ENCODE measurements at regions not wholly inside any gene's neighbourhood (a gene's known extent, or its start where the extent isn't known, plus 50 kb on each side); places are given as distances from the start of the nearest gene placed in this dataset.

- DNase-seq: no peak
Measured at GRCh38 chr5:175025077-175025476, 300.7 kb downstream of the MSX2 start.

DNA sequence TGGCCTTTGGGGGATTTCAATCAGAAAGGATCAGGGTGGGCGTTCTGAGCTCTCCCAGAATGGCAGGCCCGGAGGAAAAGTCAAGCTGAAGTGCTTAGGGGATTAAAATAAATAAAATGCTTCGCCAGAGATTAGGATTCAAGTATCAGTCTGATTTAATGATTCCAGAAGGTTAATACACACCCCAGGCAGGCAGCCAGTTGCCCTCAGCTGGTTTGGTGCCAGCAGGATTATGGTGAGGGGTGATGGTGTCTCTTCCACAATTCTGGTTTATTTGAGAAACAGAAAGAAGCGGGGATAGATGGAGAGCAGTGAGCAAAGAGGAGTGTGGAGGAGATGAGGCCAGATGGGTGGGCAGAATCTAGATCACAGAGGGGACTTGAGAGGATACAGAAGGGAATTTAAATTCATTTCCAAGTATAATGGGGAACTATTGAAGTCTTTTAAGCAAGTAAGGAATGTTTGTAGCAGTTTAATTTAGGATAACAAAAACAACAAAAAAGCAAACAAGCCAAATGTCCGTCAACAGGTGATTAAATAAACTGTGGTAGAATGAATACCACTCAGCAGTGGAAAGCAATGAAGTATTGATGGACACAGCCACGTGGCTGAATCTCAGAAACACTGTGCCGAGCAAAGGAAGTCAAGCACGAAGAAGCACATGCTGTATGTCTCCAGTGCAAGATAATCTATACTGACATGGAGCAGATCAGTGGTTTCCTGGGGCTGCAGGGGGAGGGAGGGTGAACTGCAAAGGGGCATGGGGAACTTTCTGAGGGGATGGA is 297.7 kb downstream of the MSX2 start:
- DNase-seq: no peak

GRCh38 chr5:175021321-175021720 is 296.9 kb downstream of the MSX2 start:
- no peak for DNase-seq

- no peak for DNase-seq
Measured at GRCh38 chr5:175015028-175015685, 290.8 kb downstream of the MSX2 start.

DNA sequence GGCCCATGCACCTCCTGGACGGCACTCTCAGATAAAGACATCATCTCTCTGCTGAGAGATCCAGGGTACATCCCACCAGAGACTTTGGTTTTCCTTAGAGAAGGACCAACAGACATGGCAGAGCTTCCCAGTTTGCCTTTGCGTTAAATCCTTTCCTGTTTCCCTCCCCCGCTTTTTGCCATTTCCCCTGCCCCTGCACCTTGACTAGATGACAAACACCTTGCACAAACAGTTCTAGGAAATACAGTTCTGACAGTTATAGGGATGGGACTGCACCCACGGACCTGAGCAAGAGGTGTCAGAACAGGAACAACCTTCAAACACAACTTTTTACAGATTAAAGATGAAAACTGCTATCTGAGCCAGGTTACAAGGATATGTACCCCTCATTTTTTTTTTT is 288.9 kb downstream of the MSX2 start:
- no peak for DNase-seq

- no peak for DNase-seq
Measured at GRCh38 chr5:175012267-175012666, 287.9 kb downstream of the MSX2 start.

DNA sequence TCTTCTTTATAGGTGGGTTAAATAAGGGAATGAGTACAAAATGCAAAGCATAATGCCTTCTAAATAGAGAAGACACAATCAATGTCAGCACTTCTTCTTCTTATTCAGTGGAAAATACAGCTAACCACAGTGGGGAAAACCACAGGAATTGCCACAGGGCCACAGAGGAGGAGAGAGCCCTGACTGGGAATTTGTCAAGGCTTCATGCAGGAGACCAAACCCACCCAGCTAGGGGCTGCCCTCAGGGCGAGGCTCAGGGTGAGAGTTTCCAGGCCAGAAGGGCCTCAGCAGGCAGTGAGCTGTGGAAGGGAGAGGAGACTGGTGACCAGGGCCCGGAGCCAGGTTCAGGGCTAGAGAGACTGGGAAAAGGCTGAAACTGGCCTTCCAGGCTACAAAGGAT is 279.1 kb downstream of the MSX2 start:
- DNase-seq: no peak

- no peak for DNase-seq
Measured at GRCh38 chr5:175001876-175002645, 277.7 kb downstream of the MSX2 start.

- no peak for DNase-seq
Measured at GRCh38 chr5:175001311-175001710, 276.9 kb downstream of the MSX2 start.

GRCh38 chr5:174999581-174999980 is 275.2 kb downstream of the MSX2 start:
- DNase-seq: no peak

DNA sequence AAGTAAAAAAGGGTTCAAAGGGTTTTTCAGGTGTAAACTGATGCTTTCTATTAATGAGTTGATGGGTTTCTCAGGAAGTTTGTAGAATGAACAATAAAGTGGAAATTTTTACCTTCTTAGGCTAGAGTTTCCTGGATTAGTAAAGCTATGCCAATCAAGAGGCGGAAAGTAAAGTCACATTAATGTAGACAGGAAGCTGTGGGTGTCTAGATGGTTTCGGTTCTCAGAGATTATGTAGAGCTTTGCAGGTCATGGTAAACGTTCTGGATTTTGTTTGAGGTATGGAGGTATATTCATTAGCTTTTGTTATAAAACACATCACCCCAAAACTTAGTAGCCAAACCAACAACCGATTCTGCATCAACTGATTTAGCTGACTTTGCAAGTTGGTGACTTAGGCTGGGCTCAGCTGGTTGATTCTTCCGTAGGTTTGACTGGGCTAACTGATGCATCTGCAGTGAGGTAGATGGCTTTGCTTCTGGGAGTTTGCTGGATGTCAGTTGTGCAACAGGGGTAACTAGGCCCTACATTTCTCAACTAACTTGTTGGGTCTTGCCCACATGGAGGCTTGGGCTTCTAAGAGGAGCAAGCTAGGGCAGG is 273.8 kb downstream of the MSX2 start:
- DNase-seq: peak in 1 of 5 donors; percentile 2

DNA sequence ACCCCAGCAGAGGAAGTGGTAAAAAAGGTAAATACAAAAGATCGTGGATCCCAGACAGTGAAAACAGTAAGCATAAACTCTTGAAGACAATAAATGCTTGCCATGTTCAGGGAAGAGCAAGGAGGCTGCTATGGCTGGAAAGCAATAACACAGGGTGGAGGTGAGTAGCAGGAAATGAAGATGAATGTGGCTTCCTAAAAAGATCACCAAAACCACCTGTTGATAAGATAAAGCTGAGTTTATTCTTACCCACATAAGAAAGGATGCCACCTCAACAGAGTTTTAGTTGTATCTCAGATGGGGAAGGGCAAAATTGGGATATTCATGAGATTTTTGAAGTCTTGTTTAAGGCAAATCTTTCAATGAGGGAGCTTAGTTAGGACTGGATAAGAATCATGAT is 273.3 kb downstream of the MSX2 start:
- no peak for DNase-seq

- DNase-seq: no peak
Measured at GRCh38 chr5:174996941-174997340, 272.6 kb downstream of the MSX2 start.

DNA sequence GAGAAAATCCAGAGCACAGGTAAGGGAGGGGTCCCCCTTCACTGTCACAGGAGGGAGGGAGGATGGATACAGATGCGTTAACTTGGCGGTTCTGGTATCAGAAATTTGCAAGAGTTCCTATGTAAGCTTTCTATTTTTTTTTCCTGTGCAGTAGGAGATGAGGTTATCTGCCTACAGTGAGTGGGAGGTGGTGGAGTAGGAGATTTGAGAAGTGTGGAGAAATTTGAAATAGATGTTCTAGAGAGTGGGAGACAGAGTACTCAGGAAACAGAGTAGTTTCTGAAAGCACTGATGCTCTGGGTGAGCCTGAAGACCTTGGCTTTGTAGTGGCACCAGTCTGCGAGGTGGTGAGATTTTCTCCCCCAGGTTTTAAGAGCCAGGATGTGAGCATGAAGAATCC is 271.4 kb downstream of the MSX2 start:
- no peak for DNase-seq

DNA sequence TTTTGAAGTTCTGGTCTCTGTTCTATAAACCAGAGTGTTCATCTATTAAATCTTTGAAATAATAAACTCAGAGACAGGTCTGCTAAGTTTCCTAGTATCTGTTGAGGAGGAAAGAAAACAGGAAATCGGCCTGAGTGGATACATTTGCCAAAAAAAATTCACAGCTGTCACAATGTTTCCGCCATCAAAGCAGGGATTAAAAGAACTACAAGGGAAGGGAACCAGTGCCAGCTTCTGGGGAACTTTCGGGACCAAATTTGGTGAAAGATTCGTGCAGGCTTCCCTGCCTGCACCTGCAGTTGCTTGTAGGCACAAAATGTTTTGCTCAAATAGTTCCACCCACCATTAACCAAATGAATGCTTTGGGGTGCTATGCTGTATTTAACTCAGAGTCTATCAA is 267.5 kb downstream of the MSX2 start:
- no peak for DNase-seq

DNA sequence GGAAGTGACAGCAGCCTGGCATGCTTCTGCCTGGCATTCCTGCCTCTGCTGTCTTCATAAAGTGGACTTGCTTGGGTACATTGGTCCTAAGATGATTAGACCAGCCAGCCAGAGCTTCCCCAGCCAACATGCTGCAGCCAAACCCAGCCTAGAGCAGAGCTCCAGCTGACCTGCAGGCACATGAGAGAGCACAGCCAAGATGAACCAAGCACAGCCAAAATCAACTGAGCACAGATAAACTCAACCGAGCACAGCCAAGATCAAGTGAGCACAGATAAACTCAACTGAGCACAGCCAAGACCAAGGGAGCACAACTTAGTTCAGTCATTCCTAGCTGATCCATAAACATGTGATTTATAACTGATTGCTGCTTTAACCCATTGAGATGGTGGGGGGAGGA is 266.5 kb downstream of the MSX2 start:
- DNase-seq: no peak

GRCh38 chr5:174987443-174988012 is 263.1 kb downstream of the MSX2 start:
- no peak for DNase-seq

GRCh38 chr5:174984863-174985262 is 260.5 kb downstream of the MSX2 start:
- DNase-seq: no peak

DNA sequence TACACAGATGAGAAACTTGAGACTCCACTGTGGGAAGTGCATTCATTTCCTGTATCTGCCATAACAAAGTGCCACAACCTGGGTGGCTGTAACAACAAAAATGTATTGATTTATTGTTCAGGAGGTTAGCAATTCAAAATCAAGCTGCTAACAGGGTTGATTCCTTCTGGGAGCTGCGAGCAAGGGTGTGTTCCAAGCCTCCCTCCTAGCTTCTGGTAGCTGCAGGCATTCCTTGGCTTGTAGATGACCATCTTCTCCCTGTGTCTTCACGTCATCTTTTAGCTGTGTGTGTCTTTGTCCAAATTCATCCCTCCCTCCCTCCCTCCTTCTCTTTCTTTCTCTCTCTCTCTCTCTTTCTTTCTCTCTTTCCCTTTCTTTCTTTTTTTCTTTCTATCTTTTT is 258.1 kb downstream of the MSX2 start:
- no peak for DNase-seq

DNA sequence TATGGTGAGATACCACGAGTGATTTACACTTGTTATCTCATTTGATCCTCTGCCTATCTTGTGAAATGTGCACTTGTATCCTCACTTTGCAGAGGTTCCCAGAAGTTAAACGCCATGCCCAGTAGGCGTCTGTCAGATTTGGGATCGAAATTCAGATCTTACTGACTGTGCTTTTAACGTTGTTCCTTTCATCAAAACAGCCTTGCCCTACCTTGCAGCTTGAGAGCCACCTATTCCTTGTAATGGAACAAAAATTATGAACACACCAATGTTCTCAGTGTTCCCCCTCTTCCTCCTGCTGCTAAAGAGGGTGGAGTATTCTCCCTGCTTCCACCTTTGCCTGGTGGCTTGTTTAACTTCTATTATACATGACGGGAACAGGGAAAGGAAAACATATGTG is 257.0 kb downstream of the MSX2 start:
- no peak for DNase-seq

GRCh38 chr5:174980952-174981351 is 256.6 kb downstream of the MSX2 start:
- DNase-seq: no peak

DNA sequence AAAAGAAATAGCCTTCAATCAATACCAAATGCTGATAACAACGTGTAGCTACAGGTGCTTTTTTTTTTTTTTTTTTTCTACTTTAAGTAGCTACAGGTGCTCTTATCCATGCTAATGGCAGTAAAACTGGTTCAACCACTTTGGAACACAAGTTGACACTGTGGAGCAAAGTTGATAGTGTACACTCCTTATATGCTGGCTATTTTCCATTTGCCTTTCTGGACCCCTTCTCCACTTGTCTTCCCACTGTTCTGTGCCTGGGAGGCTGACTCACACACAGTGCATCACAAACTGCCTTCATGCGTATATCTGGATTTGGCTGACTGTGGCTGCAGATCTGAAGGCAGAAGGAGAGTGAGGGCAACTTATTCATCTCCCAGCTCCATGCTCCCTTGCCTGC is 247.9 kb downstream of the MSX2 start:
- no peak for DNase-seq

- no peak for DNase-seq
Measured at GRCh38 chr5:174971210-174971609, 246.8 kb downstream of the MSX2 start.
